ENCODE measurements at regions not wholly inside any gene's neighbourhood (a gene's known extent, or its start where the extent isn't known, plus 50 kb on each side); places are given as distances from the start of the nearest gene placed in this dataset.

GRCh38 chr2:220104871-220105351 is 477.5 kb downstream of the SLC4A3 start:
- no peak for DNase-seq (ENCODE audit: low read depth)
- TF ChIP-seq, protein P1, sequence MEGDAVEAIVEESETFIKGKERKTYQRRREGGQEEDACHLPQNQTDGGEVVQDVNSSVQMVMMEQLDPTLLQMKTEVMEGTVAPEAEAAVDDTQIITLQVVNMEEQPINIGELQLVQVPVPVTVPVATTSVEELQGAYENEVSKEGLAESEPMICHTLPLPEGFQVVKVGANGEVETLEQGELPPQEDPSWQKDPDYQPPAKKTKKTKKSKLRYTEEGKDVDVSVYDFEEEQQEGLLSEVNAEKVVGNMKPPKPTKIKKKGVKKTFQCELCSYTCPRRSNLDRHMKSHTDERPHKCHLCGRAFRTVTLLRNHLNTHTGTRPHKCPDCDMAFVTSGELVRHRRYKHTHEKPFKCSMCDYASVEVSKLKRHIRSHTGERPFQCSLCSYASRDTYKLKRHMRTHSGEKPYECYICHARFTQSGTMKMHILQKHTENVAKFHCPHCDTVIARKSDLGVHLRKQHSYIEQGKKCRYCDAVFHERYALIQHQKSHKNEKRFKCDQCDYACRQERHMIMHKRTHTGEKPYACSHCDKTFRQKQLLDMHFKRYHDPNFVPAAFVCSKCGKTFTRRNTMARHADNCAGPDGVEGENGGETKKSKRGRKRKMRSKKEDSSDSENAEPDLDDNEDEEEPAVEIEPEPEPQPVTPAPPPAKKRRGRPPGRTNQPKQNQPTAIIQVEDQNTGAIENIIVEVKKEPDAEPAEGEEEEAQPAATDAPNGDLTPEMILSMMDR (IDR thresholded peaks at IDR 0.05; ENCODE audit: control insufficient read depth, extremely low read depth, insufficient read depth), result peak; percentile 24; the same call in 1 of the 2 replicates
- H3K4me3 ChIP-seq (ENCODE audit: low read depth, low read length), result no peak overlapping the region

DNA sequence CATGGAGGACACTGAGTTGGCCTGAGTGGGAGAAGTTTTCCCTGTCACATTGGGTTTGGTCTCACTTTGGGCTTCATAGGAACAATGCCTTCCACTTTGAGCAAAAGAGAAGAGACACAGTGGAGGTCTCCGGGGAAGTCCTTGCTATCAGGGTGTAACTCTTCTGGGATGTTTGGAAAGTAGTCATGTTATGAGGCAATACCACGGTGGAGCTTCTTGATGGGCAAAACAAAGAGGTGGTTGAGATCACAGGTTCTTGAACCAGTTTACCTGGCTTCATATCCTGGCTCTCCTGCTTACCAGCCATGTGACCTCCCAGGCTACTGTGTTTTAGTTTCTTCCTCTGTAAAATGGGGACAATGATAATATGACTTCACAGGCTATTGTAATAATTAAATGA is 478.6 kb downstream of the SLC4A3 start:
- no peak overlapping the region for H3K4me3 ChIP-seq (ENCODE audit: low read depth, low read length)
- TF ChIP-seq, protein P1 (IDR thresholded peaks at IDR 0.05; ENCODE audit: control insufficient read depth, extremely low read depth, insufficient read depth), result no peak
- no peak for DNase-seq (ENCODE audit: low read depth)

- TF ChIP-seq, protein P1 (IDR thresholded peaks at IDR 0.05; ENCODE audit: control insufficient read depth, extremely low read depth, insufficient read depth), result no peak
Observed at GRCh38 chr2:220107380-220107791, 480.0 kb downstream of the SLC4A3 start.

GRCh38 chr2:220114443-220114842 is 487.0 kb downstream of the SLC4A3 start:
- DNase-seq (ENCODE audit: low read depth), result no peak
- no peak overlapping the region for H3K4me3 ChIP-seq (ENCODE audit: low read depth, low read length)
- TF ChIP-seq, protein P1 (IDR thresholded peaks at IDR 0.05; ENCODE audit: control insufficient read depth, extremely low read depth, insufficient read depth), result no peak

More at GRCh38 chr2:220107380-220107791, 480.0 kb downstream of the SLC4A3 start:
- no peak overlapping the region for H3K4me3 ChIP-seq (ENCODE audit: low read depth, low read length)
- no peak for DNase-seq (ENCODE audit: low read depth)

DNA sequence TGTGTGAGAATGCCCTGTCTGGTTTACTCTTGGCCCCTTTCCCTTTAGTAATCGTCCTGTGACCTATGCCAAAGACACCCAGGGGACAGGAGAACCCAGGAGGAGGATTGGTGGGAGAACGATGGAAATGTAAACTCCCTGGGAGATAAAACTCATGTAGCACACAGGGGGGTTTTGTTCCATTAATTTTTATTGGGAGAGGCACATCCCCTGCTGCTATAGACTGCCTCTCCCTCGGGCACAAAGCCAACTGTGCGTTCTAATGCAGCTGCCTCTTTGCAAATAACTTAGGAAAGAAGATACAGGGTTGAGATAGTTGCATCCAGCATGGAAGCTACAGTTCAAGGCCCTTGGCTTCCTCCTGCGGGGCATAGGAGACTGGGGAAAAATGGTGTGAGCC is 489.6 kb downstream of the SLC4A3 start:
- TF ChIP-seq, protein P1 (IDR thresholded peaks at IDR 0.05; ENCODE audit: control insufficient read depth, extremely low read depth, insufficient read depth), result no peak
- H3K4me3 ChIP-seq (ENCODE audit: low read depth, low read length), result no peak overlapping the region
- DNase-seq (ENCODE audit: low read depth), result no peak

DNA sequence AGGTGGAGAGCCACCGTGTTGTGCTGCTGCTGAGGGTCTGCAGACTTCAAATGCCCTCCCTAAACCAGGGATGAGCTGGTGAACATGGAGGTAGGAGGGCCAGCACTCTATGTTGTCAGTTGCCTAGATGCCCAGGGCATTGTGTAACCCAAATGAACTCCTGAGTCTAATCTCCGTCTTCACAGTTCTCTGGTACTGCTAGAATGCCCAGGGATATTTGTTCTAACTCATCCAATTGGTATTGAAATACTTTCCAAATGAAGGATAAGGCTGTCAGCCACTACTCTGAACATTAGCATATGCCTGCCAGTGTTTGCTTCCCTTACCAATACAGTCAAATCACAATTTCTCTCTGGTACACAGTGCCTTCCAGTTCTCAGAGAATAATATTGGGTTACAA is 492.6 kb downstream of the SLC4A3 start:
- TF ChIP-seq, protein P1 (IDR thresholded peaks at IDR 0.05; ENCODE audit: control insufficient read depth, extremely low read depth, insufficient read depth), result no peak
- no peak overlapping the region for H3K4me3 ChIP-seq (ENCODE audit: low read depth, low read length)
- no peak for DNase-seq (ENCODE audit: low read depth)

DNA sequence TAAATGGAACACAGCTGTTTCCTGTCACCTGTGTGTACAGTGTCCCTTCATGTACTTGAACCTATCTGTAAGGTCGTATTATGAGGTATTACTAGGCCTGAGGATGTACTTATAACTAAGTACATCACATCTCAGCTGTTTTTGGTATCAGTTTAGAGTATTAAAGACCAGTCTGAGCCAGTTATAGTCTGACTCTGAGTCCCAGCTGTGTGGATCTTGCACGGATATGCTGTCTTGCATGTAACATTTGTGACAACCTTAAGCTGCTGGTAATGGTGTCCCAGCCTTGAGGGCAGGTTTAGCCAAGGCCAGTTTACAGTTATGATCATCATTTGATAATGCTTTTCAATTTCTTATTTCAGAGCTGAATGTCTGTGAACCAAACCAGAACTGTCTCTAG is 496.3 kb downstream of the SLC4A3 start:
- H3K4me3 ChIP-seq (ENCODE audit: low read depth, low read length), result no peak overlapping the region
- no peak for DNase-seq (ENCODE audit: low read depth)
- TF ChIP-seq, protein P1 (IDR thresholded peaks at IDR 0.05; ENCODE audit: control insufficient read depth, extremely low read depth, insufficient read depth), result no peak

Measured in LNCaP clone FGC (cell line).